Body of pancreas (tissue), 4 donors: ENCODE measurements at regions not wholly inside any gene's neighbourhood (a gene's known extent, or its start where the extent isn't known, plus 50 kb on each side); places are given as distances from the start of the nearest gene placed in this dataset.

ENCODE experiments used
- ATAC-seq: fragments of 150-250 bp; one replicate; pipeline ENCODE4 v1.9.1; 2016
- DNase-seq, 4 donors: peaks; one replicate each; pipeline ENCODE4 v3.0.0-alpha.2; 2019
- H3K27ac ChIP-seq, 4 donors: fragments of 200-600 bp; sonication (generic); 1 replicate in 3 of 4; 2 replicates in 1 of 4; pipeline versions ENCODE4 v1.5.1 to v1.6.1; 2016 to 2019; ENCODE audit warnings: mild to moderate bottlenecking in 1 of 4, mixed read lengths in 1 of 4, moderate library complexity in 1 of 4
- H3K27me3 ChIP-seq, 2 donors: fragments of 200-600 bp; sonication (generic); one replicate each; pipeline ENCODE4 v1.6.0; 2016; ENCODE audit warnings: mild to moderate bottlenecking in 1 of 2
- H3K36me3 ChIP-seq, 2 donors: fragments of 200-600 bp; sonication (generic); replicated peaks in 1 of 2; 2 replicates each; pipeline ENCODE4 v1.5.1; 2016; ENCODE audit warnings: low read depth in 2 of 2; ENCODE audit not compliant: insufficient read depth in 1 of 2
- H3K4me1 ChIP-seq: fragments of 200-600 bp; sonication (generic); one replicate; pipeline ENCODE4 v1.6.0; 2016
- H3K4me3 ChIP-seq, 2 donors: fragments of 200-600 bp; sonication (generic); 1 replicate in 1 of 2; 2 replicates in 1 of 2; pipeline ENCODE4 v1.5.1; 2016 to 2019
- H3K9me3 ChIP-seq, 3 donors: fragments of 200-600 bp; sonication (generic); 1 replicate in 2 of 3; 2 replicates in 1 of 3; pipeline ENCODE4 v1.5.1; 2016
- CTCF ChIP-seq, 7 experiments: fragments of 450-650 bp in 4 of 7; fragments of 200-600 bp in 3 of 7; sonication (generic) in 3 of 7; IDR thresholded peaks; one replicate each; pipeline ENCODE4 v1.5.1; 2016 to 2019; ENCODE audit warnings: antibody characterized with exemption in 7 of 7
- POLR2A ChIP-seq, 3 donors: fragments of 450-650 bp; IDR thresholded peaks; one replicate each; pipeline ENCODE4 v1.6.1; 2016; ENCODE audit warnings: antibody characterized with exemption in 3 of 3, mild to moderate bottlenecking in 2 of 3
- WGBS, 2 donors: methylation state at CpG; one replicate each; pipeline ENCODE4 v1.1.5; 2017; 5-methylcytosine and 5-hydroxymethylcytosine counted together
- intact Hi-C: fragments of 100-400 bp; cut with DNase I; formaldehyde crosslinking; loops from one replicate; pipeline ENCODE4 v1.15.1; 2023

GRCh38 chr10:105844241-105844640, 1203.2 kb downstream of the SORCS3 start:
- H3K27ac ChIP-seq = no peak overlapping the region
- no peak overlapping the region for H3K4me3 ChIP-seq
- DNase-seq (no peak), ATAC-seq (no peak)
- WGBS, 2 donors = 57 to 62% methylated on average over 4 of the region's 4 CpGs
- H3K9me3 ChIP-seq = no peaks in the 10 kb centered on the region
- intact Hi-C loops = no loop called here
- H3K4me1 ChIP-seq = no peaks in the 10 kb centered on the region
- H3K36me3 ChIP-seq = no peaks in the 10 kb centered on the region
- no peaks in the 10 kb centered on the region for H3K27me3 ChIP-seq
- TF ChIP-seq CTCF (IDR thresholded peaks at IDR 0.05) = no peak
- no peak for TF ChIP-seq POLR2A (IDR thresholded peaks at IDR 0.05)

DNA sequence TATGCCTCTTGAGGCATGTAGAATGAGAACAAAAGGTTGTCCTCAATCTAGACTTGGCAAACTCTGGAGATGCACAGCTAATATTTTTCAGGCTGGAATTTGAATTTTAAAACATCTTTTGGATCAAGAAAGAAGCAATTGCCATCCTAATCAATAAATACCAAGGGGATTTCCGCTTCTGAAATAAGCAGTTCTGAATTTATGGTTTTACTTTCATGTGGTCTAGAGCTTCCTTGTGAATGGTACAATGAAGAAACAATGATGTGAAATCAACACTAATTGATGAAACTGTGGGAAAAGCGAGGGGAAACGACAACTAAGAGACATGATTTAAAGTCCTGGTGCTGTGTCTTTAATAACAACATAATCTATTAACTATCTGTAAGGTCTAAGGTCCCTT, 1202.7 kb downstream of the SORCS3 start:
- ATAC-seq = no peak

GRCh38 chr10:105840288-105840770, 1199.2 kb downstream of the SORCS3 start:
- ATAC-seq = no peak
- H3K9me3 ChIP-seq = no peaks in the 10 kb centered on the region
- intact Hi-C loops = no loop called here
- no peak overlapping the region for H3K27ac ChIP-seq
- H3K4me1 ChIP-seq = no peaks in the 10 kb centered on the region
- H3K27me3 ChIP-seq = no peaks in the 10 kb centered on the region
- TF ChIP-seq POLR2A (IDR thresholded peaks at IDR 0.05) = no peak
- TF ChIP-seq CTCF (IDR thresholded peaks at IDR 0.05) = no peak
- 70 to 79% methylated on average over 6 of the region's 6 CpGs for WGBS, 2 donors
- no peaks in the 10 kb centered on the region for H3K36me3 ChIP-seq
- DNase-seq = no peak
- H3K4me3 ChIP-seq = no peak overlapping the region

More for the DNA sequence above, 1202.7 kb downstream of the SORCS3 start:
- WGBS, 2 donors = 55 to 59% methylated on average over 3 of the region's 3 CpGs
- H3K4me1 ChIP-seq = no peaks in the 10 kb centered on the region
- no peaks in the 10 kb centered on the region for H3K9me3 ChIP-seq
- intact Hi-C loops = no loop called here
- H3K27ac ChIP-seq = no peak overlapping the region
- no peak overlapping the region for H3K4me3 ChIP-seq
- no peaks in the 10 kb centered on the region for H3K27me3 ChIP-seq
- no peaks in the 10 kb centered on the region for H3K36me3 ChIP-seq
- TF ChIP-seq POLR2A (IDR thresholded peaks at IDR 0.05) (no peak), CTCF (IDR thresholded peaks at IDR 0.05) (no peak)
- DNase-seq = no peak

DNA sequence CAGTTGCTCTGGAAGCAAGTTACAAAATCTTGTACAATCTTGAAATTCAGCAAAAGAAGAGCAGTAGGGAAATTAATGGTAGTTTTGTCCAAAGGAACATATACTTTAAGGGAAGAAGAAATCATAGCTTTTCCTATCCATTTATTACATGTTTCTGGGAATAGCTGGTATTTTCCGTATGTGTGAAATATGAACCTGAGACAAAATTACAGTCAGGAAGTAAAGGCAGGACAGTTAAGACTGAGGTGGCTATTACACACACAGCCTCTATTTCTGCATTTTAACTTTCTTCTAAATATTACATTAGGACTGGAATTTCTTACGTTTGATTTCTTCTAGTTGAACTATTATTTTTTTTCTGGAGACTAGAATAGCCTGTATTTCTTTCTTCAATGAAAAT, 1197.3 kb downstream of the SORCS3 start:
- no peaks in the 10 kb centered on the region for H3K4me1 ChIP-seq
- H3K4me3 ChIP-seq = no peak overlapping the region
- no peak for ATAC-seq
- H3K27ac ChIP-seq = no peak overlapping the region
- intact Hi-C loops = no loop called here
- H3K9me3 ChIP-seq = no peaks in the 10 kb centered on the region
- WGBS, 2 donors = 18% methylated on average over 2 of the region's 2 CpGs
- DNase-seq = no peak
- TF ChIP-seq POLR2A (IDR thresholded peaks at IDR 0.05) (no peak), CTCF (IDR thresholded peaks at IDR 0.05) (no peak)
- H3K36me3 ChIP-seq = no peaks in the 10 kb centered on the region
- no peaks in the 10 kb centered on the region for H3K27me3 ChIP-seq

DNA sequence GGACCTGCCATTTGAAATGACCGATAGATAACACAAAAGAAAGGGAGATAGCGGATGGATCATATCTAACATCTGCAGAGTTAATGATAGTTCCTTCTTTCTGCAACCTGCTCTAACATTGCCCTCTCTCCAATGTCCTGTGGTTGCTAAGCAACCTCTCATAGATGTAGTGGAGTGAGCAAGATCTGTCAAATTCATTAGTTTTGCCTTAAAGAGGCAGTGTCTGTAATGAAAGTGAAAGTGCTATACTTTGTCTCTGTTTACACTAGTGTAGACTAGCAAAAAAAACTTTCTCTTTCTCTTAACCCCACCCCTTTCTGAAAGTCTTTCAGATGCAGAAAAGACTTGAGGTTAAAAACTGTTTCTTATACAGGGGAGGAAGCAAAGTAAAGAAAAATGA, 1196.9 kb downstream of the SORCS3 start:
- no peak for DNase-seq
- Histone ChIP-seq H3K27me3 (no peaks in the 10 kb centered on the region), H3K4me3 (no peak overlapping the region), H3K36me3 (no peaks in the 10 kb centered on the region), H3K9me3 (no peaks in the 10 kb centered on the region), H3K27ac (no peak overlapping the region), H3K4me1 (no peaks in the 10 kb centered on the region)
- ATAC-seq = peak; percentile 77
- TF ChIP-seq POLR2A (IDR thresholded peaks at IDR 0.05) (no peak), CTCF (IDR thresholded peaks at IDR 0.05) (no peak)
- intact Hi-C loops = no loop called here
- 10 to 24% methylated on average over 2 of the region's 2 CpGs for WGBS, 2 donors
